ENCODE measurements at regions not wholly inside any gene's neighbourhood (a gene's known extent, or its start where the extent isn't known, plus 50 kb on each side); places are given as distances from the start of the nearest gene placed in this dataset.

GRCh38 chr20:6533351-6533750 is 234.1 kb upstream of the BMP2 start:
- no peak for DNase-seq

- no peak for DNase-seq
These were observed 236.6 kb upstream of the BMP2 start for GRCh38 chr20:6530779-6531315.

GRCh38 chr20:6530254-6530653 is 237.2 kb upstream of the BMP2 start:
- DNase-seq = no peak

- DNase-seq = no peak
These were observed 241.8 kb upstream of the BMP2 start for GRCh38 chr20:6525447-6526303.

GRCh38 chr20:6524305-6524704 is 243.2 kb upstream of the BMP2 start:
- no peak for DNase-seq

- no peak for DNase-seq
These were observed 247.9 kb upstream of the BMP2 start for GRCh38 chr20:6519556-6519955.

GRCh38 chr20:6515261-6515660 is 252.2 kb upstream of the BMP2 start:
- DNase-seq = peak; percentile 4

- DNase-seq = no peak
These were observed 253.9 kb upstream of the BMP2 start for GRCh38 chr20:6513599-6513998.

GRCh38 chr20:6509374-6509773 is 258.1 kb upstream of the BMP2 start:
- DNase-seq = no peak

GRCh38 chr20:6506906-6507305 is 260.6 kb upstream of the BMP2 start:
- no peak for DNase-seq

- no peak for DNase-seq
These were observed 262.7 kb upstream of the BMP2 start for GRCh38 chr20:6504826-6505225.

- no peak for DNase-seq
These were observed 263.3 kb upstream of the BMP2 start for GRCh38 chr20:6504179-6504578.

- DNase-seq = no peak
These were observed 264.5 kb upstream of the BMP2 start for GRCh38 chr20:6502999-6503398.

GRCh38 chr20:6502219-6502618 is 265.3 kb upstream of the BMP2 start:
- no peak for DNase-seq

- no peak for DNase-seq
These were observed 266.4 kb upstream of the BMP2 start for GRCh38 chr20:6501061-6501460.

GRCh38 chr20:6499566-6499965 is 267.9 kb upstream of the BMP2 start:
- DNase-seq = no peak

GRCh38 chr20:6496874-6497273 is 270.6 kb upstream of the BMP2 start:
- DNase-seq = no peak

GRCh38 chr20:6495907-6496306 is 271.6 kb upstream of the BMP2 start:
- DNase-seq = no peak

GRCh38 chr20:6492271-6493055 is 275.0 kb upstream of the BMP2 start:
- DNase-seq = no peak

- no peak for DNase-seq
These were observed 276.6 kb upstream of the BMP2 start for GRCh38 chr20:6490849-6491248.

- DNase-seq = peak; percentile 99
These were observed 277.9 kb upstream of the BMP2 start for GRCh38 chr20:6489361-6490171.

- no peak for DNase-seq
These were observed 282.1 kb upstream of the BMP2 start for GRCh38 chr20:6485351-6485750.

GRCh38 chr20:6483727-6484126 is 283.8 kb upstream of the BMP2 start:
- no peak for DNase-seq
